ENCODE measurements at regions not wholly inside any gene's neighbourhood (a gene's known extent, or its start where the extent isn't known, plus 50 kb on each side); places are given as distances from the start of the nearest gene placed in this dataset.
"Not testable (repeated sequence)": the region's sequence is repeated elsewhere in the genome, so short reads cannot be mapped to it uniquely, and the experiment has no call there.

DNA sequence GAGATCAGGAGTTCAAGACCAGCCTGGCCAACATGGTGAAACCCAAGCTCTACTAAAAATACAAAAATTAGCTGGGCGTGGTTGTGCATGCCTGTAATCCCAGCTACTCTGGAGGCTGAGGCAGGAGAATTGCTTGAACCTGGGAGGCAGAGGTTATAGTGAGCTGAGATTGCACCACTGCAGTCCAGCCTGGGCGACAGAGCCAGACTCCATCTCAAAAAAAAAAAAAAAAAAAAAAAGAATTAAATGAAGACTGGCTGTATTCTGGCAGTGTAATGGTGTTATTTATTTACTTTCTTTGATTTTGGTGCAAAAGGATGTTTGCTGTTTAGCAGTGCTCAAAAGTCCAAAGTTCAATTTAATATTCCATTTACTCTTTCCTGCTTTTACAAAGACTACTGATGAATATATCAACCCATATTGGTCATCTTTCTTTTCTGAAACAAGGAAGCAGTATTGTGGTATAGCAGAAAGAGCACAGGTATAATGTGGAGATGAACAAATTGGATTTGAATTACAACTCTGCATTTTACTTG is 198.4 kb upstream of the AHR start:
- not testable (repeated sequence) for DNase-seq; H3K27ac ChIP-seq (ENCODE audit: low read length)

GRCh38 chr7:17101207-17101696 is 197.2 kb upstream of the AHR start:
- Histone ChIP-seq H3K4me3 (ENCODE audit: low read length) (no peak overlapping the region), H3K27ac (ENCODE audit: low read length) (no peak overlapping the region), H3K4me1 (ENCODE audit: control insufficient read depth, insufficient read depth, low read length) (no peaks in the 10 kb centered on the region), H3K9me3 (replicated peaks; ENCODE audit: control insufficient read depth, low read depth, low read length) (no peaks in the 10 kb centered on the region), H3K27me3 (ENCODE audit: control insufficient read depth, insufficient read depth, low read length) (no peaks in the 10 kb centered on the region), H3K36me3 (ENCODE audit: control insufficient read depth, insufficient read depth, low read length) (no peaks in the 10 kb centered on the region)
- 80% methylated on average over 2 of the region's 6 CpGs for WGBS (ENCODE audit: insufficient coverage)
- no peak for DNase-seq

More for the DNA sequence above, 198.4 kb upstream of the AHR start:
- H3K4me3 ChIP-seq (ENCODE audit: low read length); H3K4me1 ChIP-seq (ENCODE audit: control insufficient read depth, insufficient read depth, low read length); H3K27me3 ChIP-seq (ENCODE audit: control insufficient read depth, insufficient read depth, low read length); H3K36me3 ChIP-seq (ENCODE audit: control insufficient read depth, insufficient read depth, low read length); H3K9me3 ChIP-seq (replicated peaks; ENCODE audit: control insufficient read depth, low read depth, low read length): not testable (repeated sequence)
- 100% methylated on average over 1 of the region's 2 CpGs for WGBS (ENCODE audit: insufficient coverage)

- no peaks in the 10 kb centered on the region for H3K4me1 ChIP-seq (ENCODE audit: control insufficient read depth, insufficient read depth, low read length)
- no peak overlapping the region for H3K4me3 ChIP-seq (ENCODE audit: low read length)
- WGBS (ENCODE audit: insufficient coverage), result no CpG with 5 or more reads among the region's 4 CpGs
- no peaks in the 10 kb centered on the region for H3K27me3 ChIP-seq (ENCODE audit: control insufficient read depth, insufficient read depth, low read length)
- H3K36me3 ChIP-seq (ENCODE audit: control insufficient read depth, insufficient read depth, low read length), result no peaks in the 10 kb centered on the region
- H3K9me3 ChIP-seq (replicated peaks; ENCODE audit: control insufficient read depth, low read depth, low read length), result no peaks in the 10 kb centered on the region
- H3K27ac ChIP-seq (ENCODE audit: low read length), result no peak overlapping the region
- DNase-seq, result no peak
These were observed 195.3 kb upstream of the AHR start for GRCh38 chr7:17103170-17103569.

DNA sequence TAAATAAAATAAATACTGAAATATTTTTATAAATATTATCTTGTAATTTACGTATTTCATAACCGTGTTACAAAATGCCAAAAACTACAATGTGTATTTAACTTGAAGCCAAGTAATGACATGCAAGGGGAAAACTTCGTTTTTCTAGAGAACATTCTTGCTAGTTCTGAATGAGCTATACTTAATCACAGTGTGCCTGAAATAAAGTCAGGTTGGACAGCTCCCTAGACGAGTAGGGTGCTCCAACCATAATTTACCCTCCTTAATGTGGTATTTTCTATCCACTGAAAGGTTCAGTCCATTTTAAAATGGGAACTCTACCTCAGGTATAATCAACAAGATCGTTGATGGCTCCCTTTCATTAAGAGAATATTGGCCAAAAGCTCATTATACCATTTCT is 194.5 kb upstream of the AHR start:
- no peak overlapping the region for H3K4me3 ChIP-seq (ENCODE audit: low read length)
- no peaks in the 10 kb centered on the region for H3K27me3 ChIP-seq (ENCODE audit: control insufficient read depth, insufficient read depth, low read length)
- WGBS (ENCODE audit: insufficient coverage), result no CpG with 5 or more reads among the region's 5 CpGs
- H3K36me3 ChIP-seq (ENCODE audit: control insufficient read depth, insufficient read depth, low read length), result no peaks in the 10 kb centered on the region
- no peaks in the 10 kb centered on the region for H3K9me3 ChIP-seq (replicated peaks; ENCODE audit: control insufficient read depth, low read depth, low read length)
- DNase-seq, result no peak
- H3K27ac ChIP-seq (ENCODE audit: low read length), result no peak overlapping the region
- H3K4me1 ChIP-seq (ENCODE audit: control insufficient read depth, insufficient read depth, low read length), result no peaks in the 10 kb centered on the region

GRCh38 chr7:17104419-17104818 is 194.0 kb upstream of the AHR start:
- DNase-seq, result no peak
- no peaks in the 10 kb centered on the region for H3K9me3 ChIP-seq (replicated peaks; ENCODE audit: control insufficient read depth, low read depth, low read length)
- H3K4me1 ChIP-seq (ENCODE audit: control insufficient read depth, insufficient read depth, low read length), result no peaks in the 10 kb centered on the region
- H3K36me3 ChIP-seq (ENCODE audit: control insufficient read depth, insufficient read depth, low read length), result no peaks in the 10 kb centered on the region
- no peak overlapping the region for H3K4me3 ChIP-seq (ENCODE audit: low read length)
- no CpG with 5 or more reads among the region's 3 CpGs for WGBS (ENCODE audit: insufficient coverage)
- H3K27me3 ChIP-seq (ENCODE audit: control insufficient read depth, insufficient read depth, low read length), result no peaks in the 10 kb centered on the region
- no peak overlapping the region for H3K27ac ChIP-seq (ENCODE audit: low read length)

DNA sequence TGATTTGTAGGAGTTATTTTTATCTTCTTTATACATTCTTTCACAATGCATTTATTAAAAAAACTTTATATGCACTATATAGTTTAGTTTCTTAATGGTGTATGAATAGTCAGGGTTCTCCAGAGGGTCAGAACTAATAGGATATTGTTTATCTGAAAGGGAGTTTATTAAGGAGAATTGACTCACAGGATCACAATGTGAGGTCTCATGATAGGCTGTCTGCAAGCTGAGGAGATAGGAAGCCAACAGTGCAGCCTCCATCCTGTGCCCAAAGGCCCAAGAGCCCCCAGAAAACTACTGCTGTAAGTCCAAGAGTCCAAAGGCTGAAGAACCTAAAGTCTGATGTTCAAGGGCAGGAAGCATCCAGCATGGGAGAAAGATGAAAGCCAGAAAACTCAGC is 192.8 kb upstream of the AHR start:
- H3K9me3 ChIP-seq (replicated peaks; ENCODE audit: control insufficient read depth, low read depth, low read length), result no peaks in the 10 kb centered on the region
- H3K27ac ChIP-seq (ENCODE audit: low read length), result no peak overlapping the region
- H3K4me3 ChIP-seq (ENCODE audit: low read length), result no peak overlapping the region
- no peaks in the 10 kb centered on the region for H3K4me1 ChIP-seq (ENCODE audit: control insufficient read depth, insufficient read depth, low read length)
- H3K27me3 ChIP-seq (ENCODE audit: control insufficient read depth, insufficient read depth, low read length), result no peaks in the 10 kb centered on the region
- no peaks in the 10 kb centered on the region for H3K36me3 ChIP-seq (ENCODE audit: control insufficient read depth, insufficient read depth, low read length)
- no peak for DNase-seq

- Histone ChIP-seq H3K4me1 (ENCODE audit: control insufficient read depth, insufficient read depth, low read length) (no peaks in the 10 kb centered on the region), H3K4me3 (ENCODE audit: low read length) (no peak overlapping the region)
These were observed 190.3 kb upstream of the AHR start for GRCh38 chr7:17108049-17108584.

DNA sequence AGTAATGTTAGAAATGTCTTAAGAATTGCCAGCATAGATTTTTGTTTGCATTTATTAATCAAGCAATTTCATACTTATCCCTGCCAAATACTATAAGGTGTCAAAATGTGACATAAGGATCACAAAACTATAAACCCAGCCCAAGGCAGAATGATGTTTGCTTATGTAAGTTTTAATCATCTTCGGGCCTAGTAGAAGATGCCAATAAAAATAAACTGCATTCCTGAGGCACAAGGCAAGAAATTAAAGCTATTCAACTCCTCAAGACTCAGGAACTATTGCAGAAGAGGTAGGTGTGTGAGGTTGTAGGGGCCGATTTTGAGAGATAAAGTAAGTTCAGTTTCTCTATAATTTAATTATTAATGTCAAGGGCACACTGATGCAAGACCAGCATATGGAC is 189.4 kb upstream of the AHR start:
- Histone ChIP-seq H3K4me3 (ENCODE audit: low read length) (no peak overlapping the region), H3K9me3 (replicated peaks; ENCODE audit: control insufficient read depth, low read depth, low read length) (no peaks in the 10 kb centered on the region), H3K36me3 (ENCODE audit: control insufficient read depth, insufficient read depth, low read length) (no peaks in the 10 kb centered on the region), H3K27me3 (ENCODE audit: control insufficient read depth, insufficient read depth, low read length) (no peaks in the 10 kb centered on the region), H3K27ac (ENCODE audit: low read length) (no peak overlapping the region), H3K4me1 (ENCODE audit: control insufficient read depth, insufficient read depth, low read length) (no peaks in the 10 kb centered on the region)
- no CpG with 5 or more reads among the region's 2 CpGs for WGBS (ENCODE audit: insufficient coverage)
- DNase-seq, result no peak

More at GRCh38 chr7:17108049-17108584, 190.3 kb upstream of the AHR start:
- no peaks in the 10 kb centered on the region for H3K36me3 ChIP-seq (ENCODE audit: control insufficient read depth, insufficient read depth, low read length)
- no peaks in the 10 kb centered on the region for H3K9me3 ChIP-seq (replicated peaks; ENCODE audit: control insufficient read depth, low read depth, low read length)
- no peak for DNase-seq
- WGBS (ENCODE audit: insufficient coverage), result no CpG with 5 or more reads among the region's 2 CpGs
- H3K27ac ChIP-seq (ENCODE audit: low read length), result no peak overlapping the region
- no peaks in the 10 kb centered on the region for H3K27me3 ChIP-seq (ENCODE audit: control insufficient read depth, insufficient read depth, low read length)

GRCh38 chr7:17113770-17114169 is 184.7 kb upstream of the AHR start:
- H3K36me3 ChIP-seq (ENCODE audit: control insufficient read depth, insufficient read depth, low read length); H3K27me3 ChIP-seq (ENCODE audit: control insufficient read depth, insufficient read depth, low read length); H3K4me3 ChIP-seq (ENCODE audit: low read length); H3K4me1 ChIP-seq (ENCODE audit: control insufficient read depth, insufficient read depth, low read length); H3K27ac ChIP-seq (ENCODE audit: low read length); DNase-seq; H3K9me3 ChIP-seq (replicated peaks; ENCODE audit: control insufficient read depth, low read depth, low read length): not testable (repeated sequence)
- WGBS (ENCODE audit: insufficient coverage), result no CpG with 5 or more reads among the region's 2 CpGs

- Histone ChIP-seq H3K4me1 (ENCODE audit: control insufficient read depth, insufficient read depth, low read length) (no peaks in the 10 kb centered on the region), H3K36me3 (ENCODE audit: control insufficient read depth, insufficient read depth, low read length) (no peaks in the 10 kb centered on the region), H3K27me3 (ENCODE audit: control insufficient read depth, insufficient read depth, low read length) (no peaks in the 10 kb centered on the region), H3K4me3 (ENCODE audit: low read length) (no peak overlapping the region), H3K9me3 (replicated peaks; ENCODE audit: control insufficient read depth, low read depth, low read length) (no peaks in the 10 kb centered on the region), H3K27ac (ENCODE audit: low read length) (no peak overlapping the region)
- DNase-seq, result no peak
- WGBS (ENCODE audit: insufficient coverage), result no CpG with 5 or more reads among the region's 3 CpGs
These were observed 180.0 kb upstream of the AHR start for GRCh38 chr7:17118412-17118811.

DNA sequence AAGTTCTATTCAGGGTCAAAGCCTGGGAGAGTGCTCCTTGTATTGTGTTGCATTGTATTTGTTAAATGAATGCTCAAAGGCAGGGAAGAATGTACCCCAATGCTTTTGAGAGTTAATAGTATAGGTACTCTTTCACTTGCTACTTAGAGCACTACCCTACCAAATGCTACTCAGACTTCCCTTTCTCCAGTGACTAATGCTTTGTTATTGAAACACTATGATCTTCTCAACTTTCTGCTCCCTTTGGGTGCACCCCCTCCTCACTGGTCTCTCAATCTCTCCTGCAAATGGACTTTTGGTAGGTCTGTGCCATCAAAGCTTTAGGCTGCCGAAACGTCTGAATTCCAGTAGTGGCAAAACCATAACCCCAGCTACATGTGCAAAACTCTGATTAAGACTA is 177.7 kb upstream of the AHR start:
- no peaks in the 10 kb centered on the region for H3K27me3 ChIP-seq (ENCODE audit: control insufficient read depth, insufficient read depth, low read length)
- DNase-seq, result no peak
- no peaks in the 10 kb centered on the region for H3K4me1 ChIP-seq (ENCODE audit: control insufficient read depth, insufficient read depth, low read length)
- H3K36me3 ChIP-seq (ENCODE audit: control insufficient read depth, insufficient read depth, low read length), result no peaks in the 10 kb centered on the region
- no CpG with 5 or more reads among the region's 2 CpGs for WGBS (ENCODE audit: insufficient coverage)
- H3K4me3 ChIP-seq (ENCODE audit: low read length), result no peak overlapping the region
- no peak overlapping the region for H3K27ac ChIP-seq (ENCODE audit: low read length)
- no peaks in the 10 kb centered on the region for H3K9me3 ChIP-seq (replicated peaks; ENCODE audit: control insufficient read depth, low read depth, low read length)
